ENCODE measurements at regions not wholly inside any gene's neighbourhood (a gene's known extent, or its start where the extent isn't known, plus 50 kb on each side); places are given as distances from the start of the nearest gene placed in this dataset.

GRCh38 chr4:54897590-54897989, 227.8 kb downstream of the KDR start:
- ATAC-seq (no peak), DNase-seq (ENCODE audit: low read depth, low spot score) (no peak)
- ChIA-PET RAD21 (ENCODE audit: low non-redundant PET in 1 of 2, low total read pairs in 2 of 2, uncharacterized antibody in 2 of 2, unreplicated experiment in 2 of 2) (no interaction called here), POLR2A (no interaction called here), CTCF (no interaction called here)
- TF ChIP-seq POLR2AphosphoS5 (IDR thresholded peaks at IDR 0.05; ENCODE audit: low read depth, low read length) (no peak), EZH2phosphoT487 (IDR thresholded peaks at IDR 0.05; ENCODE audit: borderline replicate concordance) (no peak), ZFX (IDR thresholded peaks at IDR 0.05) (no peak)
- Histone ChIP-seq H4K20me1 (ENCODE audit: insufficient read depth) (no peaks in the 10 kb centered on the region), H3K4me1 (ENCODE audit: control insufficient read depth in 1 of 2, insufficient read depth in 2 of 2, low read length in 2 of 2) (peaks cover 8 to 9% of the 10 kb centered on the region in 2 experiments; a peak in 3 of 4 replicates), H3K9me3 (ENCODE audit: control insufficient read depth in 1 of 2, insufficient read depth in 1 of 2, low read depth in 1 of 2, low read length in 2 of 2) (no peaks in the 10 kb centered on the region), H3K9ac (ENCODE audit: low read length) (no peak overlapping the region), H3K79me2 (ENCODE audit: insufficient read depth, low read length) (no peaks in the 10 kb centered on the region), H3K4me2 (ENCODE audit: low read length) (no peak overlapping the region), H3K27ac (ENCODE audit: low read depth, low read length) (no peak overlapping the region), H3K27me3 (ENCODE audit: insufficient read depth, low read length) (no peaks in the 10 kb centered on the region), H3K9me2 (ENCODE audit: insufficient read depth) (no peaks in the 10 kb centered on the region), H2AFZ (ENCODE audit: low read depth, low read length, poor library complexity, severe bottlenecking) (no peak overlapping the region), H3K36me3 (ENCODE audit: control insufficient read depth in 1 of 2, insufficient read depth in 2 of 2, low read length in 2 of 2) (no peaks in the 10 kb centered on the region), H3K4me3 (replicated peaks in 1 of 2; ENCODE audit: low read depth in 1 of 2, low read length in 2 of 2) (no peak overlapping the region)
- no TSS peak for BruUV-seq (replicated peaks)
- intact Hi-C loops (cut with micrococcal nuclease) = no loop called here

DNA sequence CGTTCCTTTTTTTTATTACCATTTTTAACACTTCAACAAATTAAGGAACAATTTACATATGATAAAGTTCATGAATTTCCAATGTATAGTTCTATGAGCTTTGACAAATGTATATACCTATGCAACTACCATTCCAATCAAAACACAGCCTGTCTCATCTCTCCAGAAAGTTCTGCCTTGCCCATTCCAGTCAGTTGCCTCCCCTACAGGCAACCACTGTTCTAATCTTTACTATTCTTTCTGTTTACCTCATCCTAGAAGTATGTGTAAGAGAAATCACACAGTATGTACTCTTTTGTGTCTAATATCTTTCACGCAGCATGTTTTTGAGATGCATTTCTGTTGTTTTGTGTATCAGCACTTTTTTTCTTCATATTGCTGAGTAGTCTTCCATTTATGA, 224.9 kb downstream of the KIT start:
- Histone ChIP-seq H3K36me3 (ENCODE audit: control insufficient read depth in 1 of 2, insufficient read depth in 2 of 2, low read length in 2 of 2) (no peaks in the 10 kb centered on the region), H3K4me1 (ENCODE audit: control insufficient read depth in 1 of 2, insufficient read depth in 2 of 2, low read length in 2 of 2) (no peaks in the 10 kb centered on the region), H2AFZ (ENCODE audit: low read depth, low read length, poor library complexity, severe bottlenecking) (no peak overlapping the region), H3K9me3 (ENCODE audit: control insufficient read depth in 1 of 2, insufficient read depth in 1 of 2, low read depth in 1 of 2, low read length in 2 of 2) (no peaks in the 10 kb centered on the region), H3K4me3 (replicated peaks in 1 of 2; ENCODE audit: low read depth in 1 of 2, low read length in 2 of 2) (no peak overlapping the region), H4K20me1 (ENCODE audit: insufficient read depth) (no peaks in the 10 kb centered on the region), H3K27ac (ENCODE audit: low read depth, low read length) (no peak overlapping the region), H3K79me2 (ENCODE audit: insufficient read depth, low read length) (no peaks in the 10 kb centered on the region), H3K27me3 (ENCODE audit: insufficient read depth, low read length) (peaks cover 25% of the 10 kb centered on the region; the same call in 1 of the 2 replicates), H3K9me2 (ENCODE audit: insufficient read depth) (no peaks in the 10 kb centered on the region), H3K9ac (ENCODE audit: low read length) (no peak overlapping the region), H3K4me2 (ENCODE audit: low read length) (no peak overlapping the region)
- ChIA-PET CTCF (no interaction called here), POLR2A (no interaction called here), RAD21 (ENCODE audit: low non-redundant PET in 1 of 2, low total read pairs in 2 of 2, uncharacterized antibody in 2 of 2, unreplicated experiment in 2 of 2) (no interaction called here)
- DNase-seq (ENCODE audit: low read depth, low spot score) = no peak
- no peak for ATAC-seq
- intact Hi-C loops (cut with micrococcal nuclease) = no loop called here
- BruUV-seq (replicated peaks) = no TSS peak
- TF ChIP-seq, protein P1, sequence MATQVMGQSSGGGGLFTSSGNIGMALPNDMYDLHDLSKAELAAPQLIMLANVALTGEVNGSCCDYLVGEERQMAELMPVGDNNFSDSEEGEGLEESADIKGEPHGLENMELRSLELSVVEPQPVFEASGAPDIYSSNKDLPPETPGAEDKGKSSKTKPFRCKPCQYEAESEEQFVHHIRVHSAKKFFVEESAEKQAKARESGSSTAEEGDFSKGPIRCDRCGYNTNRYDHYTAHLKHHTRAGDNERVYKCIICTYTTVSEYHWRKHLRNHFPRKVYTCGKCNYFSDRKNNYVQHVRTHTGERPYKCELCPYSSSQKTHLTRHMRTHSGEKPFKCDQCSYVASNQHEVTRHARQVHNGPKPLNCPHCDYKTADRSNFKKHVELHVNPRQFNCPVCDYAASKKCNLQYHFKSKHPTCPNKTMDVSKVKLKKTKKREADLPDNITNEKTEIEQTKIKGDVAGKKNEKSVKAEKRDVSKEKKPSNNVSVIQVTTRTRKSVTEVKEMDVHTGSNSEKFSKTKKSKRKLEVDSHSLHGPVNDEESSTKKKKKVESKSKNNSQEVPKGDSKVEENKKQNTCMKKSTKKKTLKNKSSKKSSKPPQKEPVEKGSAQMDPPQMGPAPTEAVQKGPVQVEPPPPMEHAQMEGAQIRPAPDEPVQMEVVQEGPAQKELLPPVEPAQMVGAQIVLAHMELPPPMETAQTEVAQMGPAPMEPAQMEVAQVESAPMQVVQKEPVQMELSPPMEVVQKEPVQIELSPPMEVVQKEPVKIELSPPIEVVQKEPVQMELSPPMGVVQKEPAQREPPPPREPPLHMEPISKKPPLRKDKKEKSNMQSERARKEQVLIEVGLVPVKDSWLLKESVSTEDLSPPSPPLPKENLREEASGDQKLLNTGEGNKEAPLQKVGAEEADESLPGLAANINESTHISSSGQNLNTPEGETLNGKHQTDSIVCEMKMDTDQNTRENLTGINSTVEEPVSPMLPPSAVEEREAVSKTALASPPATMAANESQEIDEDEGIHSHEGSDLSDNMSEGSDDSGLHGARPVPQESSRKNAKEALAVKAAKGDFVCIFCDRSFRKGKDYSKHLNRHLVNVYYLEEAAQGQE (IDR thresholded peaks at IDR 0.05; ENCODE audit: low read depth) = no peak
- TF ChIP-seq ZFX (IDR thresholded peaks at IDR 0.05) (no peak), POLR2AphosphoS5 (IDR thresholded peaks at IDR 0.05; ENCODE audit: low read depth, low read length) (no peak), SP1 (IDR thresholded peaks at IDR 0.05; ENCODE audit: low read depth) (no peak), TCF7L2 (IDR thresholded peaks at IDR 0.05; ENCODE audit: borderline replicate concordance, extremely low read depth, insufficient read depth, insufficient read length) (no peak), ZBTB33 (IDR thresholded peaks at IDR 0.05; ENCODE audit: extremely low read depth, insufficient replicate concordance, low read length) (no peak), SRF (IDR thresholded peaks at IDR 0.05; ENCODE audit: low read depth) (no peak), CEBPB (IDR thresholded peaks at IDR 0.05; ENCODE audit: low read depth) (no peak), YY1 (IDR thresholded peaks at IDR 0.05; ENCODE audit: extremely low read depth, insufficient replicate concordance, low read depth, low read length) (no peak), SIN3A (IDR thresholded peaks at IDR 0.05; ENCODE audit: low read depth) (no peak), EGR1 (IDR thresholded peaks at IDR 0.05; ENCODE audit: low read depth) (no peak), EZH2phosphoT487 (IDR thresholded peaks at IDR 0.05; ENCODE audit: borderline replicate concordance) (no peak), FOSL1 (IDR thresholded peaks at IDR 0.05; ENCODE audit: low read depth) (no peak), EZH2 (IDR thresholded peaks at IDR 0.05) (no peak), ELF1 (IDR thresholded peaks at IDR 0.05; ENCODE audit: borderline replicate concordance, low read depth) (no peak)
- TF ChIP-seq, protein P2, sequence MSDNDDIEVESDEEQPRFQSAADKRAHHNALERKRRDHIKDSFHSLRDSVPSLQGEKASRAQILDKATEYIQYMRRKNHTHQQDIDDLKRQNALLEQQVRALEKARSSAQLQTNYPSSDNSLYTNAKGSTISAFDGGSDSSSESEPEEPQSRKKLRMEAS (IDR thresholded peaks at IDR 0.05) = no peak
